HCT116 (cell line): ENCODE measurements at regions not wholly inside any gene's neighbourhood (a gene's known extent, or its start where the extent isn't known, plus 50 kb on each side); places are given as distances from the start of the nearest gene placed in this dataset.

Experiments
- EZH2 ChIP-seq: fragments of 200-600 bp; sonication (generic); IDR thresholded peaks from 2 replicates; pipeline ENCODE4 v1.6.1; 2017; ENCODE audit warnings: antibody characterized with exemption, mixed run types
- EZH2phosphoT487 ChIP-seq: fragments of 200-600 bp; IDR thresholded peaks from 2 replicates; pipeline ENCODE4 v1.6.1; 2018; ENCODE audit warnings: antibody characterized with exemption, borderline replicate concordance
- POLR2A ChIP-seq: IDR thresholded peaks from 2 replicates; pipeline ENCODE4 v1.7.0; 2011; ENCODE audit warnings: borderline replicate concordance; ENCODE audit not compliant: insufficient read depth, insufficient read length; ENCODE audit errors: extremely low read depth
- POLR2AphosphoS5 ChIP-seq: IDR thresholded peaks from 2 replicates; pipeline ENCODE4 v1.6.1; 2011; ENCODE audit warnings: mild to moderate bottlenecking, low read depth, low read length, moderate library complexity
- REST ChIP-seq: IDR thresholded peaks from 2 replicates; pipeline ENCODE4 v1.6.1; 2012; ENCODE audit warnings: low read depth
- YY1 ChIP-seq: IDR thresholded peaks from 2 replicates; pipeline ENCODE4 v1.6.1; 2011; ENCODE audit warnings: low read length, low read depth, moderate library complexity, mild to moderate bottlenecking; ENCODE audit not compliant: insufficient replicate concordance; ENCODE audit errors: extremely low read depth
- TF ChIP-seq, protein P1 (sequence below), 3 experiments: fragments of 200-600 bp in 1 of 3; sonication (generic) in 1 of 3; IDR thresholded peaks in 2 of 3; conservative IDR thresholded peaks in 1 of 3; 2 replicates each; pipeline ENCODE4 v1.5.1; 2012 to 2017; ENCODE audit warnings: low read depth in 2 of 3, low read length in 2 of 3, antibody characterized with exemption in 1 of 3, borderline replicate concordance in 1 of 3, control low read depth in 1 of 3, mild to moderate bottlenecking in 1 of 3, mixed read lengths in 1 of 3, mixed run types in 1 of 3, moderate library complexity in 1 of 3; ENCODE audit not compliant: insufficient read depth in 1 of 3

DNA sequence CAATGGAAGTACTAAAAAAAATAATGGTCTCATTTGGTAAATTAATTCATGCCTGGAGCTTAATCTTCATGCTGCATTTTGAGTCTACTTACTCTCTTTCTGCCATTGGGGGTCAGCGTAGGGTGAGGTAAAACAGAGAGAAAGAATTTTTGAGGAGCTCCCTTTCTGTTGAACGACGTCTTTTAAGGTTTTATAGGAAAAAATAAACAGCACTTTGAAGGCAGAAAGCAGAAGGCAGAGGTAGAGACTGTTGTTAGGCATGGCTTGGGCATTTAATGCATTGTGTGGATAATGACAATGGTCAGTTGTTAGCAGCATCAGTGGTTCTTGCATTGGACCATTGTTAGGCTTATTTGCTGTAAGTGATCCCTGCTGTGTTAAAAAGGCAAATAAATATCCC lies 557.2 kb upstream of the STXBP6 start:
- TF ChIP-seq, protein P1, sequence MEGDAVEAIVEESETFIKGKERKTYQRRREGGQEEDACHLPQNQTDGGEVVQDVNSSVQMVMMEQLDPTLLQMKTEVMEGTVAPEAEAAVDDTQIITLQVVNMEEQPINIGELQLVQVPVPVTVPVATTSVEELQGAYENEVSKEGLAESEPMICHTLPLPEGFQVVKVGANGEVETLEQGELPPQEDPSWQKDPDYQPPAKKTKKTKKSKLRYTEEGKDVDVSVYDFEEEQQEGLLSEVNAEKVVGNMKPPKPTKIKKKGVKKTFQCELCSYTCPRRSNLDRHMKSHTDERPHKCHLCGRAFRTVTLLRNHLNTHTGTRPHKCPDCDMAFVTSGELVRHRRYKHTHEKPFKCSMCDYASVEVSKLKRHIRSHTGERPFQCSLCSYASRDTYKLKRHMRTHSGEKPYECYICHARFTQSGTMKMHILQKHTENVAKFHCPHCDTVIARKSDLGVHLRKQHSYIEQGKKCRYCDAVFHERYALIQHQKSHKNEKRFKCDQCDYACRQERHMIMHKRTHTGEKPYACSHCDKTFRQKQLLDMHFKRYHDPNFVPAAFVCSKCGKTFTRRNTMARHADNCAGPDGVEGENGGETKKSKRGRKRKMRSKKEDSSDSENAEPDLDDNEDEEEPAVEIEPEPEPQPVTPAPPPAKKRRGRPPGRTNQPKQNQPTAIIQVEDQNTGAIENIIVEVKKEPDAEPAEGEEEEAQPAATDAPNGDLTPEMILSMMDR (IDR thresholded peaks at IDR 0.05 in 2 of 3, conservative IDR thresholded peaks at IDR 0.05 in 1 of 3; ENCODE audit: borderline replicate concordance in 1 of 3, insufficient read depth in 1 of 3, low read depth in 2 of 3, low read length in 2 of 3), result no peak
- TF ChIP-seq POLR2AphosphoS5 (no peak), POLR2A (no peak), EZH2 (no peak), YY1 (no peak), EZH2phosphoT487 (no peak), REST (no peak)
